Testis (tissue), 2 donors: ENCODE measurements at regions not wholly inside any gene's neighbourhood (a gene's known extent, or its start where the extent isn't known, plus 50 kb on each side); places are given as distances from the start of the nearest gene placed in this dataset.

Source experiments
- POLR2A ChIP-seq: fragments of 450-650 bp; IDR thresholded peaks from one replicate; pipeline ENCODE4 v1.6.1; 2017; ENCODE audit warnings: antibody characterized with exemption, mild to moderate bottlenecking, moderate library complexity
- TF ChIP-seq, protein P1 (sequence below), 3 experiments: fragments of 450-650 bp in 2 of 3; fragments of 200-600 bp in 1 of 3; sonication (generic) in 1 of 3; IDR thresholded peaks; one replicate each; pipeline ENCODE4 v1.5.1; 2016 to 2019; ENCODE audit warnings: antibody characterized with exemption in 3 of 3, mild to moderate bottlenecking in 2 of 3, moderate library complexity in 1 of 3

GRCh38 chr9:119667163-119667562 lies 297.9 kb upstream of the BRINP1 start:
- TF ChIP-seq, protein P1, sequence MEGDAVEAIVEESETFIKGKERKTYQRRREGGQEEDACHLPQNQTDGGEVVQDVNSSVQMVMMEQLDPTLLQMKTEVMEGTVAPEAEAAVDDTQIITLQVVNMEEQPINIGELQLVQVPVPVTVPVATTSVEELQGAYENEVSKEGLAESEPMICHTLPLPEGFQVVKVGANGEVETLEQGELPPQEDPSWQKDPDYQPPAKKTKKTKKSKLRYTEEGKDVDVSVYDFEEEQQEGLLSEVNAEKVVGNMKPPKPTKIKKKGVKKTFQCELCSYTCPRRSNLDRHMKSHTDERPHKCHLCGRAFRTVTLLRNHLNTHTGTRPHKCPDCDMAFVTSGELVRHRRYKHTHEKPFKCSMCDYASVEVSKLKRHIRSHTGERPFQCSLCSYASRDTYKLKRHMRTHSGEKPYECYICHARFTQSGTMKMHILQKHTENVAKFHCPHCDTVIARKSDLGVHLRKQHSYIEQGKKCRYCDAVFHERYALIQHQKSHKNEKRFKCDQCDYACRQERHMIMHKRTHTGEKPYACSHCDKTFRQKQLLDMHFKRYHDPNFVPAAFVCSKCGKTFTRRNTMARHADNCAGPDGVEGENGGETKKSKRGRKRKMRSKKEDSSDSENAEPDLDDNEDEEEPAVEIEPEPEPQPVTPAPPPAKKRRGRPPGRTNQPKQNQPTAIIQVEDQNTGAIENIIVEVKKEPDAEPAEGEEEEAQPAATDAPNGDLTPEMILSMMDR (IDR thresholded peaks at IDR 0.05): no peak
- TF ChIP-seq POLR2A: no peak
